GM12873 (cell line): ENCODE measurements at regions not wholly inside any gene's neighbourhood (a gene's known extent, or its start where the extent isn't known, plus 50 kb on each side); places are given as distances from the start of the nearest gene placed in this dataset.

ENCODE experiments used
- CTCF ChIP-seq: IDR thresholded peaks from 2 replicates; pipeline ENCODE4 v1.5.1; 2012; ENCODE audit warnings: low read depth, mild to moderate bottlenecking, moderate library complexity, low read length, control low read depth; ENCODE audit not compliant: insufficient read depth; ENCODE audit errors: missing control alignments

- no peak for TF ChIP-seq CTCF
Observed at GRCh38 chr2:147549054-147549453, 295.8 kb upstream of the ACVR2A start.

GRCh38 chr2:147548451-147548850 lies 296.4 kb upstream of the ACVR2A start:
- TF ChIP-seq CTCF, result no peak

GRCh38 chr2:147547440-147547839 lies 297.4 kb upstream of the ACVR2A start:
- no peak for TF ChIP-seq CTCF

GRCh38 chr2:147546109-147546508 lies 298.7 kb upstream of the ACVR2A start:
- no peak for TF ChIP-seq CTCF

GRCh38 chr2:147543056-147543455 lies 301.8 kb upstream of the ACVR2A start:
- TF ChIP-seq CTCF, result no peak

- no peak for TF ChIP-seq CTCF
Observed at GRCh38 chr2:147542351-147542750, 302.5 kb upstream of the ACVR2A start.

GRCh38 chr2:147541314-147541713 lies 303.5 kb upstream of the ACVR2A start:
- TF ChIP-seq CTCF, result no peak
